Uterus (tissue), 2 donors: ENCODE measurements at regions not wholly inside any gene's neighbourhood (a gene's known extent, or its start where the extent isn't known, plus 50 kb on each side); places are given as distances from the start of the nearest gene placed in this dataset.

ENCODE experiments used
- POLR2A ChIP-seq, 2 donors: fragments of 450-650 bp; IDR thresholded peaks; one replicate each; pipeline ENCODE4 v1.6.1; 2016; ENCODE audit warnings: antibody characterized with exemption in 2 of 2, mild to moderate bottlenecking in 1 of 2, moderate library complexity in 1 of 2
- TF ChIP-seq, protein P1 (sequence below), 4 experiments: fragments of 200-600 bp in 2 of 4; fragments of 450-650 bp in 2 of 4; sonication (generic) in 2 of 4; IDR thresholded peaks; one replicate each; pipeline ENCODE4 v1.5.1; 2016 to 2019; ENCODE audit warnings: antibody characterized with exemption in 4 of 4, mild to moderate bottlenecking in 2 of 4, moderate library complexity in 1 of 4

DNA sequence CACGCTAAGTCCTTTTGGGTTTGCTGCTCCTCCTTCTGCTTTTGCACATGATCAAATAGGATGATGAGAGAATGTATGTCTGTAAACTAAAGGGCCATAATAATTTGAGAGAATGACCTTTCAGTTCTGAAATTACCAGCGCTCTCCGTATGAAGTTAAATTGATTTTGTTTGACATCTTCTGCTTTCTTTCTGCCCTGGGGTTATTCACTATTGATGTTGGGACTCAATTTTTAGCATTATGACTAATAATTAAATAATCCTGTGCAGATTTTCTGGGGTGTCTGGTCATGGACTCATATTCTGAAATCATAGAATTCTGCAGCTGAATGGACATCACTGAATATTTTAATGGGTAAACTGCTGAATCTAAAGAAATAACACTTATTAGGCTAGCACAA lies 423.2 kb downstream of the POM121L12 start:
- TF ChIP-seq, protein P1, sequence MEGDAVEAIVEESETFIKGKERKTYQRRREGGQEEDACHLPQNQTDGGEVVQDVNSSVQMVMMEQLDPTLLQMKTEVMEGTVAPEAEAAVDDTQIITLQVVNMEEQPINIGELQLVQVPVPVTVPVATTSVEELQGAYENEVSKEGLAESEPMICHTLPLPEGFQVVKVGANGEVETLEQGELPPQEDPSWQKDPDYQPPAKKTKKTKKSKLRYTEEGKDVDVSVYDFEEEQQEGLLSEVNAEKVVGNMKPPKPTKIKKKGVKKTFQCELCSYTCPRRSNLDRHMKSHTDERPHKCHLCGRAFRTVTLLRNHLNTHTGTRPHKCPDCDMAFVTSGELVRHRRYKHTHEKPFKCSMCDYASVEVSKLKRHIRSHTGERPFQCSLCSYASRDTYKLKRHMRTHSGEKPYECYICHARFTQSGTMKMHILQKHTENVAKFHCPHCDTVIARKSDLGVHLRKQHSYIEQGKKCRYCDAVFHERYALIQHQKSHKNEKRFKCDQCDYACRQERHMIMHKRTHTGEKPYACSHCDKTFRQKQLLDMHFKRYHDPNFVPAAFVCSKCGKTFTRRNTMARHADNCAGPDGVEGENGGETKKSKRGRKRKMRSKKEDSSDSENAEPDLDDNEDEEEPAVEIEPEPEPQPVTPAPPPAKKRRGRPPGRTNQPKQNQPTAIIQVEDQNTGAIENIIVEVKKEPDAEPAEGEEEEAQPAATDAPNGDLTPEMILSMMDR (IDR thresholded peaks at IDR 0.05): no peak
- TF ChIP-seq POLR2A (IDR thresholded peaks at IDR 0.05): no peak
